GM21717 (cell line): ENCODE measurements at regions not wholly inside any gene's neighbourhood (a gene's known extent, or its start where the extent isn't known, plus 50 kb on each side); places are given as distances from the start of the nearest gene placed in this dataset.
A peak's percentile ranks its signal among the peaks of the same experiment; 100 is the strongest.

Experiments used
- ATAC-seq: cut with Tn5 transposase; IDR thresholded peaks from one replicate; pipeline ENCODE4 v1.9.1; 2021; ENCODE audit warnings: mild to moderate bottlenecking, moderate library complexity; ENCODE audit not compliant: unreplicated experiment

- ATAC-seq, result no peak
These were observed 126.6 kb upstream of the CREB1 start for GRCh38 chr2:207403141-207403540.

- no peak for ATAC-seq
These were observed 125.8 kb upstream of the CREB1 start for GRCh38 chr2:207403950-207404349.

- no peak for ATAC-seq
These were observed 124.6 kb upstream of the CREB1 start for GRCh38 chr2:207405150-207405549.

- ATAC-seq, result peak; percentile 96
These were observed 121.5 kb upstream of the CREB1 start for GRCh38 chr2:207408086-207408794.

DNA sequence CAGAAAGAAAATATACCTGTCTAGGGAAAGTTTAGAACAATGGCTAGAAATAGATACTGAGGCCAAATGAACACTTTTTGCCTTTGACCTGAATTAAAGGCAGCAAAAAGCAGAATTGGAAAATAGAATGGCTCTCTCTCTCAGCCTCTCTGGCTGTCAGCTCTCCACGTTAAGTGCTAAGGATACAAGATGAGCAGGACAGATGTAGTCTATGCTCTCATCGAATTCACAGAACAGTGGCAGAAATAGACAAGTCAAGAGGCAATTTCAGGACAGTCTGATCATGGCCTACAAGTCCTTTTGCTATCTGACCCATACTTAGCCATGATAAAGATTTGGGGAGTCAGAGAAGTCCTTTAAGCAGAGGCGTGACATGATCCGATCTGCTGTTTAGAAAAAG lies 120.2 kb upstream of the CREB1 start:
- ATAC-seq, result no peak

- ATAC-seq, result no peak
These were observed 116.9 kb upstream of the CREB1 start for GRCh38 chr2:207412787-207413310.

DNA sequence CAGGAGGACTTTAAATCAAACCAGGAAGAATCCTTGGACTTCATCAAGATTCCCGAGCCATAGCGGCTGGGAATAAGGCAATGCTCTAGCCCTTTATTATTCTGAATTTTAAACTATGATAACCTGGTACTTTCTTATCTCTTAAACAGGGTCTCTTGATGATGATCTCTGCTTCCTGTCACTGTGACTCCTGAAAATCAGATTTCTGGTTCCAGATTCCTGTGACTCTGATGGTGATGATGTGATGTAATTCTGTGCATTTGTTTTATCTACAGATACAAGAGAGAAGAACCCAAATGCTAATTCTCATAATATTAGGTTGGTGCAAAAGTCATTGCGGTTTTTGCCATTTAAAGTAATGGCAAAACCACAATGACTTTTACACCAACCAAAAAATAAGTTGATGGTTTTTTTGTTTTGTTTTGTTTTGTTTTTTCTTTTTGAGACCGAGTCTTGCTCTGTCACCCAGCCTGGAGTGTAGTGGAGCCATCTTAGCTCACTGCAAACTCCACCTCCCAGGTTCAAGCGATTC lies 116.3 kb upstream of the CREB1 start:
- no peak for ATAC-seq

GRCh38 chr2:207416111-207416510 lies 113.7 kb upstream of the CREB1 start:
- no peak for ATAC-seq

GRCh38 chr2:207416900-207417299 lies 112.9 kb upstream of the CREB1 start:
- no peak for ATAC-seq

GRCh38 chr2:207417301-207417718 lies 112.5 kb upstream of the CREB1 start:
- no peak for ATAC-seq

GRCh38 chr2:207418419-207418818 lies 111.3 kb upstream of the CREB1 start:
- no peak for ATAC-seq

- no peak for ATAC-seq
These were observed 110.4 kb upstream of the CREB1 start for GRCh38 chr2:207419331-207419730.

DNA sequence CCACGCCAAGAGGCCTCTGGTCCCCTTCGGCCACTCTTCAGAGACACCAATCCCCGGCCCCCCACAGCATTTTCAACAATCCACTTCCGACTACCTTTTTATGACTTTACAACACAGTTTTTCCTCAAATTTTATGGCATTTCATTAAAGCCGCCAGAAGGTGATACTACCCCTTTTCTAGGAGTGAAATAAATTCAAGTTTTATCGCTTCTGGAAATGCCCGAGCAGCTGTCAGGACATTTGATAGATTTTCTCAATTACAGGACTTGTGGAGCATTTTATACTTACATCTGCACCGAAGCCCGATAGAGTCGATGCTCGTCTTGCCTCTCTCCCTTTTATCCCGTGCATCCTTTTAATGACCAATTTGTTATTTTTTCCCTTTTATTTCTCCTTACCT lies 108.1 kb upstream of the CREB1 start:
- no peak for ATAC-seq

- no peak for ATAC-seq
These were observed 107.4 kb upstream of the CREB1 start for GRCh38 chr2:207422380-207422779.

DNA sequence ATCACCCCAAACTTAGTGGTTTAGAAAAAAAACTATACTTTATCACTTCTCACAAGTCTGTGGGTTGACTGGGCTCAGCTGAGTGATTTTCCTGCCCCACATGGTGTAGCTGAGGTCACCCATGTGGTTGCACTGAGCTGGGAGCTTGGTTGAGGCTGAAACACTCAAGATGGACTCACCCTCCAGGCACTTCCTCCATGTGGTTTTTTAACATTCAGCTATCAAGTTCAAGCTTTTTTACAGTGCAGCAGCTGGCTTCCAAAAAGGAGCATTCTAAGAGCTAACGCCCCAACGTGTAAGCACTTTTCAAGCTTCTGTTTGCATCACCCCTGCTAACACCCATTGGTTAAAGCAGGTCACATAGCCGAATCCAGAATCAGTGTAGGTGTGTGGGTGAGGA lies 105.9 kb upstream of the CREB1 start:
- ATAC-seq, result peak; percentile 99

DNA sequence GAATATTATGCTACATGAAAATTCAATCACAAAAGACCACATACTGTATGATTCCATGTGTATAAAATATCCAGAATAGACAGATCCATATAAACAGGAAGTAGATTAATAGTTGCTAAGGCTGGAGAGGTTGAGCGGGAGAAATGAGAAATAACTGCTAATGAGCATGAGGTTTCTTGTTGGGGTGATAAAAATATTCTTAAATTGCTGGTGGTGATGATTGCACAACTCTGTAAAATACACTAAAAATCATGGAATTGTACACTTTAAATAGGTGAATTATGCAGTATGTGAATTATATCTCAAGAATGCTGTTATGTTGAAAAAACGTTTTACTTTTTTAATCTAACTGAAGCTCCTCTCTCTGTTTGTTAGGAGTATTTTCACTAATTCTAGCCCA lies 101.8 kb upstream of the CREB1 start:
- no peak for ATAC-seq

- ATAC-seq, result no peak
These were observed 101.2 kb upstream of the CREB1 start for GRCh38 chr2:207428573-207428972.

DNA sequence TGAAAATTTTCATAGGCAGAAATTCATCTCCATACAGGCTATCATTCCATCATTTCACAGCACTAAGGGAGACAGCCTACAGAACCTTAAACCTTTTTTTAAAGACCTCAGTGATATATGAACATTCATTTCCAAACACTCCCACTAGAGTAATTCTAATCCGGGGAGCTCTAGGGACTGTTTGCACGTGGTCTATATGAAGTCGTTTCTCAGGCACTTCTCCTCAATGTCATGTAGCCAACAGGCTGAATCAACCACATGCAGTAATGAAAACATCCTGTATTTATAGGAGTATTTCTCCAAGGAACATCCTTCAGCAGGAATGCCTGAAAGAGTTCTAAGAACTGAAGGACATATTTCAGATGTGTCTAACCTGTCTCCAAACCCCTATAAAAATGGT lies 97.3 kb upstream of the CREB1 start:
- no peak for ATAC-seq

GRCh38 chr2:207434306-207434705 lies 95.5 kb upstream of the CREB1 start:
- ATAC-seq, result no peak

DNA sequence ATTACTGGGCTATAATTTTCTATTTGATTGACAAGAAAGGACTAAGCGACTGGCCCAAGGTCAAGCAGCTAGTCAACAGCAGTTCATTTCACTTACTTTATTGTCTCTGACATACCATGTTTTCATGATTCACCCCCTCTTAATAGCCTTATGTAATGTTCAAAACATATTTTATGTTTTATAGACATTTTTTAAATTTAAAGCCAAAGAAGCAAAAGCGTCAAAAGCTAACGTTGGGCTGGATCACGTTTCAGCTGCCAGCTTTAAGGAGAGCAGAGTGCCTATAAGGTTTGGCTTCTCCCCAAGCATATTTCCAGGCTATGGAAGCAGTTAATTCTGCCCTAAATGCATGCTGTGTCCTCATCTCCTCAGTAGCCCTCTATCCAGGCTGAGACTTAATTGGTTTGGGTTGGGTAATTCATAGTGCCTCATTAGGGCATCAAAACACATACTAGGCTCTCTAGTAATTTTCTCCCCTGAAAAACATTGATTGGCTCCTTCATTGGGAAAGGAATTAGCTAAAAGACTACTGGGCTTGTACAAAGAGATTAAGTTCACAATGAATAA lies 94.8 kb upstream of the CREB1 start:
- no peak for ATAC-seq

- ATAC-seq, result no peak
These were observed 92.6 kb upstream of the CREB1 start for GRCh38 chr2:207437136-207437523.

GRCh38 chr2:207437524-207438143 lies 92.1 kb upstream of the CREB1 start:
- no peak for ATAC-seq
